Endothelial cell of umbilical vein (primary cell): ENCODE measurements at regions not wholly inside any gene's neighbourhood (a gene's known extent, or its start where the extent isn't known, plus 50 kb on each side); places are given as distances from the start of the nearest gene placed in this dataset.

Source experiments
- CTCF ChIP-seq, 2 donors: IDR thresholded peaks; 1 replicate in 1 of 2; 2 replicates in 1 of 2; pipeline ENCODE4 v1.5.1; 2011; ENCODE audit warnings: low read length in 2 of 2, mild to moderate bottlenecking in 2 of 2, moderate library complexity in 2 of 2, control low read depth in 1 of 2, inconsistent platforms in 1 of 2, low read depth in 1 of 2; ENCODE audit not compliant: insufficient read depth in 1 of 2; ENCODE audit errors: extremely low read depth in 1 of 2
- EZH2 ChIP-seq: IDR thresholded peaks from 2 replicates; pipeline ENCODE4 v1.6.1; 2012; ENCODE audit warnings: borderline replicate concordance, low read depth, mild to moderate bottlenecking, moderate library complexity, low read length, inconsistent platforms; ENCODE audit not compliant: severe bottlenecking
- POLR2A ChIP-seq: IDR thresholded peaks from 2 replicates; pipeline ENCODE4 v1.6.1; 2012; ENCODE audit warnings: low read depth, mild to moderate bottlenecking, control low read depth, low read length
- TF ChIP-seq, protein P1 (sequence below): IDR thresholded peaks from 2 replicates; pipeline ENCODE4 v1.6.1; 2011; ENCODE audit not compliant: insufficient read depth, insufficient read length

DNA sequence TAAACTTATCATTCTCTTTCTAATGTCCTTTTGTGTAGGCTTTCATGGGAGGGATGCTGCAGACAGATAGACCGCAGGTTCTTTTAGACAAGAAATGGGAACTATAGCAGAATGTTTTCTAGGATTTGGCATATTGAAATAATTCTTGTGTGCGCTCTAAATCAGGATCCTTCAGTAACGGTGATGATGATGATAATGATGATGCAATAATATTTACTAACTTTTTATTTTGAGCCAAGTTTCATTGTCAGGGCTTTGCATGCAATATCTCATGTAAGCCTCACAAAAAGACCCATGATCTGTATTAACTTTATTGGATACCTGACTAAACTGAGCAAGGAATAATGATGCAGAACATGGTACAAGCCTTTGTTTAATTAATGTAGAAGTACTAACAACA is 280.1 kb downstream of the HAO1 start:
- no peak for TF ChIP-seq CTCF (IDR thresholded peaks at IDR 0.05; ENCODE audit: extremely low read depth in 1 of 2, insufficient read depth in 1 of 2, low read depth in 1 of 2, low read length in 2 of 2)
- no peak for TF ChIP-seq EZH2
- no peak for TF ChIP-seq POLR2A
- TF ChIP-seq, protein P1, sequence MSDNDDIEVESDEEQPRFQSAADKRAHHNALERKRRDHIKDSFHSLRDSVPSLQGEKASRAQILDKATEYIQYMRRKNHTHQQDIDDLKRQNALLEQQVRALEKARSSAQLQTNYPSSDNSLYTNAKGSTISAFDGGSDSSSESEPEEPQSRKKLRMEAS, result no peak
